ENCODE measurements at regions not wholly inside any gene's neighbourhood (a gene's known extent, or its start where the extent isn't known, plus 50 kb on each side); places are given as distances from the start of the nearest gene placed in this dataset.

- no peak for TF ChIP-seq POLR2A (IDR thresholded peaks at IDR 0.05; ENCODE audit: low read depth, low read length)
- FAIRE-seq (no peak), DNase-seq (ENCODE audit: insufficient read length, low spot score) (no peak)
These were observed 265.3 kb downstream of the DHX35 start for GRCh38 chr20:39227416-39227815.

GRCh38 chr20:39225978-39226377 lies 263.8 kb downstream of the DHX35 start:
- FAIRE-seq (no peak), DNase-seq (ENCODE audit: insufficient read length, low spot score) (no peak)
- no peak for TF ChIP-seq POLR2A (IDR thresholded peaks at IDR 0.05; ENCODE audit: low read depth, low read length)

GRCh38 chr20:39225536-39225935 lies 263.4 kb downstream of the DHX35 start:
- FAIRE-seq (no peak), DNase-seq (ENCODE audit: insufficient read length, low spot score) (no peak)
- TF ChIP-seq POLR2A (IDR thresholded peaks at IDR 0.05; ENCODE audit: low read depth, low read length) = no peak

GRCh38 chr20:39222101-39222500 lies 260.0 kb downstream of the DHX35 start:
- no peak for DNase-seq (ENCODE audit: insufficient read length, low spot score)
- no peak for TF ChIP-seq POLR2A (IDR thresholded peaks at IDR 0.05; ENCODE audit: low read depth, low read length)
- no peak for FAIRE-seq

GRCh38 chr20:39216195-39216594 lies 254.1 kb downstream of the DHX35 start:
- no peak for TF ChIP-seq POLR2A (IDR thresholded peaks at IDR 0.05; ENCODE audit: low read depth, low read length)
- DNase-seq (ENCODE audit: insufficient read length, low spot score) = no peak
- no peak for FAIRE-seq

GRCh38 chr20:39214828-39215227 lies 252.7 kb downstream of the DHX35 start:
- no peak for TF ChIP-seq POLR2A (IDR thresholded peaks at IDR 0.05; ENCODE audit: low read depth, low read length)
- DNase-seq (ENCODE audit: insufficient read length, low spot score) = no peak
- no peak for FAIRE-seq

- DNase-seq (ENCODE audit: insufficient read length, low spot score) (no peak), FAIRE-seq (no peak)
- no peak for TF ChIP-seq POLR2A (IDR thresholded peaks at IDR 0.05; ENCODE audit: low read depth, low read length)
These were observed 251.5 kb downstream of the DHX35 start for GRCh38 chr20:39213476-39214145.

GRCh38 chr20:39211060-39211748 lies 249.1 kb downstream of the DHX35 start:
- DNase-seq (ENCODE audit: insufficient read length, low spot score) (no peak), FAIRE-seq (no peak)
- no peak for TF ChIP-seq POLR2A (IDR thresholded peaks at IDR 0.05; ENCODE audit: low read depth, low read length)

GRCh38 chr20:39210341-39211036 lies 248.3 kb downstream of the DHX35 start:
- FAIRE-seq (no peak), DNase-seq (ENCODE audit: insufficient read length, low spot score) (no peak)
- TF ChIP-seq POLR2A (IDR thresholded peaks at IDR 0.05; ENCODE audit: low read depth, low read length) = no peak

GRCh38 chr20:39206899-39207564 lies 244.9 kb downstream of the DHX35 start:
- no peak for DNase-seq (ENCODE audit: insufficient read length, low spot score)
- no peak for TF ChIP-seq POLR2A (IDR thresholded peaks at IDR 0.05; ENCODE audit: low read depth, low read length)
- no peak for FAIRE-seq

- DNase-seq (ENCODE audit: insufficient read length, low spot score) (no peak), FAIRE-seq (no peak)
- no peak for TF ChIP-seq POLR2A (IDR thresholded peaks at IDR 0.05; ENCODE audit: low read depth, low read length)
These were observed 233.5 kb downstream of the DHX35 start for GRCh38 chr20:39195582-39196021.

- DNase-seq (ENCODE audit: insufficient read length, low spot score) = peak; percentile 42
- no peak for FAIRE-seq
- TF ChIP-seq POLR2A (IDR thresholded peaks at IDR 0.05; ENCODE audit: low read depth, low read length) = no peak
These were observed 228.8 kb downstream of the DHX35 start for GRCh38 chr20:39190666-39191570.

- no peak for DNase-seq (ENCODE audit: insufficient read length, low spot score)
- no peak for TF ChIP-seq POLR2A (IDR thresholded peaks at IDR 0.05; ENCODE audit: low read depth, low read length)
- no peak for FAIRE-seq
These were observed 226.2 kb downstream of the DHX35 start for GRCh38 chr20:39188266-39188765.

Data from H54 (cell line).